ENCODE measurements at regions not wholly inside any gene's neighbourhood (a gene's known extent, or its start where the extent isn't known, plus 50 kb on each side); places are given as distances from the start of the nearest gene placed in this dataset.

DNA sequence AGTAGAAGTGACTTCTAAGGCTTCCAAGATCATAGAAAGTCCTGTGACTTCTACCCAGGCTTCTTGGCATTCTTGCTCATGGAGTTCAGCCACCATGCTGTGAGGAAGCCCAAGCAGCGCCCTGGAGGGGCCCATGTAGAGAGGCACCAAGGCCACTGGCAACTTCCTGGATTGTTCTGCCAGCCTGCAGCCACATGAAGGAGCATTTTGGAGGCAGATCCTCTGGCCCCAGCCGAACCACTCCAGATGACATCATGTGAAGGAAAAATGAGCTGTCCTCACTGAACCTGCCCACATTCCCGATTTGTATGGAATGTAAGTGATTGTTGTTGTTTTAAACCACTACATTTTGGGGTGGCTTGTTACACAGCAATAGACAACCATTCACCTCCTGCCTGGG lies 51.5 kb upstream of the MNX1 start:
- ChIA-PET RAD21 (ENCODE audit: unreplicated experiment) (no interaction called here), CTCF (no interaction called here), POLR2A (no interaction called here), SMC1A (ENCODE audit: uncharacterized antibody, unreplicated experiment) (no interaction called here)
- Histone ChIP-seq H3K4me1 (ENCODE audit: control insufficient read depth, insufficient read depth, low read length) (no peaks in the 10 kb centered on the region), H3K36me3 (ENCODE audit: control insufficient read depth in 2 of 2, insufficient read depth in 2 of 2, low read length in 1 of 2) (no peaks in the 10 kb centered on the region), H3K9me3 (replicated peaks; ENCODE audit: control insufficient read depth, insufficient read depth, low read length) (no peaks in the 10 kb centered on the region; the same call in 2 of the 3 replicates), H3K4me3 (no peak overlapping the region), H3K4me2 (ENCODE audit: control insufficient read depth, insufficient read depth) (no peak overlapping the region), H3K9ac (ENCODE audit: control insufficient read depth, insufficient read depth, low read length) (no peak overlapping the region), H3K27me3 (replicated peaks in 1 of 2; ENCODE audit: control insufficient read depth in 2 of 2, insufficient read depth in 2 of 2, low read length in 1 of 2) (no peaks in the 10 kb centered on the region), H3K79me2 (ENCODE audit: control insufficient read depth, insufficient read depth, low read length) (no peaks in the 10 kb centered on the region), H4K20me1 (ENCODE audit: control insufficient read depth, insufficient read depth) (no peaks in the 10 kb centered on the region), H2AFZ (ENCODE audit: control insufficient read depth, low read depth, low read length) (no peak overlapping the region), H3K27ac (ENCODE audit: control insufficient read depth, insufficient read depth) (no peak overlapping the region)
- no TSS peak for BruUV-seq (replicated peaks)
- no peak for TF ChIP-seq ZSCAN29 (IDR thresholded peaks at IDR 0.05)
- no peak for TF ChIP-seq SUZ12 (IDR thresholded peaks at IDR 0.05; ENCODE audit: unreplicated experiment)
- TF ChIP-seq, protein P1, sequence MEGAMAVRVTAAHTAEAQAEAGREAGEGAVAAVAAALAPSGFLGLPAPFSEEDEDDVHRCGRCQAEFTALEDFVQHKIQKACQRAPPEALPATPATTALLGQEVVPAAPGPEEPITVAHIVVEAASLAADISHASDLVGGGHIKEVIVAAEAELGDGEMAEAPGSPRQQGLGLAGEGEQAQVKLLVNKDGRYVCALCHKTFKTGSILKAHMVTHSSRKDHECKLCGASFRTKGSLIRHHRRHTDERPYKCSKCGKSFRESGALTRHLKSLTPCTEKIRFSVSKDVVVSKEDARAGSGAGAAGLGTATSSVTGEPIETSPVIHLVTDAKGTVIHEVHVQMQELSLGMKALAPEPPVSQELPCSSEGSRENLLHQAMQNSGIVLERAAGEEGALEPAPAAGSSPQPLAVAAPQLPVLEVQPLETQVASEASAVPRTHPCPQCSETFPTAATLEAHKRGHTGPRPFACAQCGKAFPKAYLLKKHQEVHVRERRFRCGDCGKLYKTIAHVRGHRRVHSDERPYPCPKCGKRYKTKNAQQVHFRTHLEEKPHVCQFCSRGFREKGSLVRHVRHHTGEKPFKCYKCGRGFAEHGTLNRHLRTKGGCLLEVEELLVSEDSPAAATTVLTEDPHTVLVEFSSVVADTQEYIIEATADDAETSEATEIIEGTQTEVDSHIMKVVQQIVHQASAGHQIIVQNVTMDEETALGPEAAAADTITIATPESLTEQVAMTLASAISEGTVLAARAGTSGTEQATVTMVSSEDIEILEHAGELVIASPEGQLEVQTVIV (IDR thresholded peaks at IDR 0.05; ENCODE audit: borderline replicate concordance, partially characterized antibody), result no peak
- TF ChIP-seq, protein P2, sequence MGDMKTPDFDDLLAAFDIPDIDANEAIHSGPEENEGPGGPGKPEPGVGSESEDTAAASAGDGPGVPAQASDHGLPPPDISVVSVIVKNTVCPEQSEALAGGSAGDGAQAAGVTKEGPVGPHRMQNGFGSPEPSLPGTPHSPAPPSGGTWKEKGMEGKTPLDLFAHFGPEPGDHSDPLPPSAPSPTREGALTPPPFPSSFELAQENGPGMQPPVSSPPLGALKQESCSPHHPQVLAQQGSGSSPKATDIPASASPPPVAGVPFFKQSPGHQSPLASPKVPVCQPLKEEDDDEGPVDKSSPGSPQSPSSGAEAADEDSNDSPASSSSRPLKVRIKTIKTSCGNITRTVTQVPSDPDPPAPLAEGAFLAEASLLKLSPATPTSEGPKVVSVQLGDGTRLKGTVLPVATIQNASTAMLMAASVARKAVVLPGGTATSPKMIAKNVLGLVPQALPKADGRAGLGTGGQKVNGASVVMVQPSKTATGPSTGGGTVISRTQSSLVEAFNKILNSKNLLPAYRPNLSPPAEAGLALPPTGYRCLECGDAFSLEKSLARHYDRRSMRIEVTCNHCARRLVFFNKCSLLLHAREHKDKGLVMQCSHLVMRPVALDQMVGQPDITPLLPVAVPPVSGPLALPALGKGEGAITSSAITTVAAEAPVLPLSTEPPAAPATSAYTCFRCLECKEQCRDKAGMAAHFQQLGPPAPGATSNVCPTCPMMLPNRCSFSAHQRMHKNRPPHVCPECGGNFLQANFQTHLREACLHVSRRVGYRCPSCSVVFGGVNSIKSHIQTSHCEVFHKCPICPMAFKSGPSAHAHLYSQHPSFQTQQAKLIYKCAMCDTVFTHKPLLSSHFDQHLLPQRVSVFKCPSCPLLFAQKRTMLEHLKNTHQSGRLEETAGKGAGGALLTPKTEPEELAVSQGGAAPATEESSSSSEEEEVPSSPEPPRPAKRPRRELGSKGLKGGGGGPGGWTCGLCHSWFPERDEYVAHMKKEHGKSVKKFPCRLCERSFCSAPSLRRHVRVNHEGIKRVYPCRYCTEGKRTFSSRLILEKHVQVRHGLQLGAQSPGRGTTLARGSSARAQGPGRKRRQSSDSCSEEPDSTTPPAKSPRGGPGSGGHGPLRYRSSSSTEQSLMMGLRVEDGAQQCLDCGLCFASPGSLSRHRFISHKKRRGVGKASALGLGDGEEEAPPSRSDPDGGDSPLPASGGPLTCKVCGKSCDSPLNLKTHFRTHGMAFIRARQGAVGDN (IDR thresholded peaks at IDR 0.05), result no peak
- TF ChIP-seq NRF1 (conservative IDR thresholded peaks at IDR 0.05; ENCODE audit: low read depth, low read length), result no peak
- no peak for TF ChIP-seq RBBP5 (conservative IDR thresholded peaks at IDR 0.05)
- in situ Hi-C loops (cut with MboI), result no loop called here
- no peak for ATAC-seq
- no peak for FAIRE-seq
- DNase-seq (ENCODE audit: low read depth, low spot score), result no peak
- intact Hi-C loops (cut with micrococcal nuclease; ENCODE audit: unreplicated experiment), result no loop called here
- WGBS (ENCODE audit: insufficient coverage, insufficient replicate concordance, low lambda C conversion rate, missing lambda C conversion rate), result 30% methylated on average over 3 of the region's 3 CpGs
